IMR-90 (cell line): ENCODE measurements at regions not wholly inside any gene's neighbourhood (a gene's known extent, or its start where the extent isn't known, plus 50 kb on each side); places are given as distances from the start of the nearest gene placed in this dataset.

Experiments used
- ATAC-seq: fragments of 200-7000 bp; cut with Tn5 transposase; 2 replicates; pipeline ENCODE4 v1.9.1; 2020; ENCODE audit warnings: low read depth, mild to moderate bottlenecking, moderate library complexity
- BruUV-seq: library from RNA; stranded (reverse); fragments of 400-500 nt; replicated peaks from 2 replicates; lab custom pipeline; 2021; lab: Mats Ljungman, UMichigan
- CTCF ChIA-PET: fragments of 300-600 bp; formaldehyde crosslinking; extraction: SDS; loops from one replicate; lab custom pipeline; 2021; ENCODE audit warnings: antibody characterized with exemption; lab: Yijun Ruan, JAX
- POLR2A ChIA-PET: fragments of 300-600 bp; sonication (Branson Sonifier 250); formaldehyde crosslinking; loops from one replicate; lab custom pipeline; 2022; ENCODE audit warnings: antibody characterized with exemption; ENCODE audit not compliant: unreplicated experiment; lab: Charles Lee
- DNase-seq: peaks from one replicate; pipeline ENCODE4 v3.0.0; 2013
- H2AFZ ChIP-seq: replicated peaks from 2 replicates; pipeline ENCODE3; 2013; ENCODE audit warnings: low read length, mild to moderate bottlenecking; ENCODE audit not compliant: poor library complexity
- H2AK5ac ChIP-seq: 2 replicates; pipeline ENCODE4 v1.6.1; 2013; ENCODE audit warnings: low read depth, low read length, inconsistent platforms
- H2AK9ac ChIP-seq: replicated peaks from 2 replicates; pipeline ENCODE3; 2013; ENCODE audit warnings: mild to moderate bottlenecking, low read depth, low read length, moderate library complexity; ENCODE audit not compliant: poor library complexity
- H2BK120ac ChIP-seq: 2 replicates; pipeline ENCODE4 v1.6.1; 2013; ENCODE audit warnings: low read depth, low read length, inconsistent platforms
- H2BK15ac ChIP-seq: 3 replicates; pipeline ENCODE4 v1.6.1; 2013; ENCODE audit warnings: low read depth, low read length, inconsistent platforms
- H2BK20ac ChIP-seq: 2 replicates; pipeline ENCODE4 v1.6.1; 2013; ENCODE audit warnings: low read depth, mild to moderate bottlenecking, inconsistent platforms, low read length, moderate library complexity
- H2BK5ac ChIP-seq: 2 replicates; pipeline ENCODE4 v1.6.1; 2013; ENCODE audit warnings: mild to moderate bottlenecking, low read depth, low read length, inconsistent platforms; ENCODE audit not compliant: poor library complexity, severe bottlenecking
- H3K14ac ChIP-seq: replicated peaks from 2 replicates; pipeline ENCODE4 v1.6.1; 2013; ENCODE audit warnings: low read depth, low read length, inconsistent platforms
- H3K18ac ChIP-seq: 2 replicates; pipeline ENCODE4 v1.6.1; 2013; ENCODE audit warnings: low read depth, low read length, control low read depth
- H3K23ac ChIP-seq: 2 replicates; pipeline ENCODE4 v1.6.1; 2013; ENCODE audit warnings: low read depth, low read length, inconsistent platforms
- H3K27ac ChIP-seq: 2 replicates; pipeline ENCODE4 v1.5.1; 2013; ENCODE audit warnings: mild to moderate bottlenecking, control low read depth, low read length; ENCODE audit not compliant: insufficient read depth
- H3K27me3 ChIP-seq: 2 replicates; pipeline ENCODE4 v1.6.1; 2013; ENCODE audit warnings: low read length; ENCODE audit not compliant: control insufficient read depth, insufficient read depth
- H3K36me3 ChIP-seq: 2 replicates; pipeline ENCODE4 v1.6.1; 2013; ENCODE audit warnings: low read length, mixed read lengths; ENCODE audit not compliant: control insufficient read depth, insufficient read depth
- H3K4ac ChIP-seq: 2 replicates; pipeline ENCODE4 v1.6.1; 2013; ENCODE audit warnings: low read depth, low read length, inconsistent platforms
- H3K4me1 ChIP-seq: 2 replicates; pipeline ENCODE4 v1.6.1; 2013; ENCODE audit warnings: low read length, mixed read lengths; ENCODE audit not compliant: control insufficient read depth, insufficient read depth
- H3K4me2 ChIP-seq: 2 replicates; pipeline ENCODE4 v1.6.1; 2013; ENCODE audit warnings: low read depth, mild to moderate bottlenecking, control low read depth, low read length, moderate library complexity
- H3K4me3 ChIP-seq: 2 replicates; pipeline ENCODE4 v1.5.1; 2013; ENCODE audit warnings: low read depth, mild to moderate bottlenecking, control low read depth, low read length, moderate library complexity; ENCODE audit not compliant: insufficient read depth
- H3K56ac ChIP-seq: 2 replicates; pipeline ENCODE4 v1.6.1; 2013; ENCODE audit warnings: low read length, inconsistent platforms; ENCODE audit not compliant: insufficient read depth; ENCODE audit errors: extremely low read depth
- H3K79me1 ChIP-seq, 2 experiments: 2 replicates each; pipeline ENCODE4 v1.6.1; 2013; ENCODE audit warnings: low read length in 2 of 2, inconsistent platforms in 1 of 2, low read depth in 1 of 2
- H3K9ac ChIP-seq: 2 replicates; pipeline ENCODE4 v1.6.1; 2013; ENCODE audit warnings: low read depth, low read length, control low read depth
- H3K9me1 ChIP-seq: 2 replicates; pipeline ENCODE4 v1.6.1; 2013; ENCODE audit warnings: low read length, inconsistent platforms; ENCODE audit not compliant: insufficient read depth
- H3K9me3 ChIP-seq: 2 replicates; pipeline ENCODE4 v1.6.1; 2013; ENCODE audit warnings: low read length; ENCODE audit not compliant: control insufficient read depth, insufficient read depth
- H4K20me1 ChIP-seq: 2 replicates; pipeline ENCODE4 v1.6.1; 2013; ENCODE audit warnings: low read length, inconsistent platforms; ENCODE audit not compliant: insufficient read depth
- H4K5ac ChIP-seq: 2 replicates; pipeline ENCODE4 v1.6.1; 2013; ENCODE audit warnings: mild to moderate bottlenecking, low read depth, low read length, control low read depth
- H4K8ac ChIP-seq, 2 experiments: 2 replicates each; pipeline ENCODE4 v1.6.1; 2013; ENCODE audit warnings: low read depth in 2 of 2, low read length in 2 of 2, control low read depth in 1 of 2, inconsistent platforms in 1 of 2
- H4K91ac ChIP-seq: 2 replicates; pipeline ENCODE4 v1.6.1; 2013; ENCODE audit warnings: low read depth, low read length, inconsistent platforms; ENCODE audit not compliant: insufficient read depth
- BHLHE40 ChIP-seq: fragments of 150-350 bp; IDR thresholded peaks from 2 replicates; pipeline ENCODE4 v1.6.1; 2016; ENCODE audit warnings: mild to moderate bottlenecking, low read depth, low read length
- CEBPB ChIP-seq: IDR thresholded peaks from 2 replicates; pipeline ENCODE4 v1.6.1; 2012; ENCODE audit warnings: low read depth, low read length, improper control_type of control experiment
- CHD1 ChIP-seq: IDR thresholded peaks from 2 replicates; pipeline ENCODE4 v1.6.1; 2012; ENCODE audit warnings: low read depth, low read length, improper control_type of control experiment
- CTCF ChIP-seq: conservative IDR thresholded peaks from 2 replicates; pipeline ENCODE4 v1.5.1; 2012; ENCODE audit warnings: mild to moderate bottlenecking, low read depth, low read length, improper control_type of control experiment
- ELK1 ChIP-seq: fragments of 150-350 bp; IDR thresholded peaks from 2 replicates; pipeline ENCODE4 v1.6.1; 2016; ENCODE audit warnings: low read depth, mild to moderate bottlenecking, low read length, moderate library complexity, borderline replicate concordance
- FOS ChIP-seq: fragments of 150-350 bp; IDR thresholded peaks from 2 replicates; pipeline ENCODE4 v1.6.1; 2016; ENCODE audit warnings: low read depth, low read length
- MAZ ChIP-seq: IDR thresholded peaks from 2 replicates; pipeline ENCODE4 v1.6.1; 2012; ENCODE audit warnings: low read depth, mild to moderate bottlenecking, low read length, improper control_type of control experiment, moderate library complexity, borderline replicate concordance
- MXI1 ChIP-seq: IDR thresholded peaks from 2 replicates; pipeline ENCODE4 v1.6.1; 2012; ENCODE audit warnings: low read depth, mild to moderate bottlenecking, low read length, moderate library complexity, borderline replicate concordance
- NFE2L2 ChIP-seq: fragments of 150-350 bp; IDR thresholded peaks from 2 replicates; pipeline ENCODE4 v1.6.1; 2016; ENCODE audit warnings: low read depth, mild to moderate bottlenecking, low read length
- RCOR1 ChIP-seq: IDR thresholded peaks from 2 replicates; pipeline ENCODE4 v1.6.1; 2012; ENCODE audit warnings: mild to moderate bottlenecking, low read length, improper control_type of control experiment; ENCODE audit not compliant: insufficient replicate concordance
- RFX5 ChIP-seq: IDR thresholded peaks from 2 replicates; pipeline ENCODE4 v1.8.0; 2012; ENCODE audit warnings: low read depth, mild to moderate bottlenecking, low read length, moderate library complexity
- SMC3 ChIP-seq: fragments of 150-350 bp; IDR thresholded peaks from 2 replicates; pipeline ENCODE4 v1.6.1; 2016; ENCODE audit warnings: low read depth, mild to moderate bottlenecking, antibody characterized with exemption, low read length, moderate library complexity
- USF2 ChIP-seq: fragments of 150-350 bp; IDR thresholded peaks from 2 replicates; pipeline ENCODE4 v1.6.1; 2017; ENCODE audit warnings: mild to moderate bottlenecking, antibody characterized with exemption, low read length, low read depth
- WGBS, 2 experiments: methylation state at CpG; one replicate each; pipeline versions ENCODE4 v1.1.5 to v1.1.7; 2013; ENCODE audit warnings: missing lambda C conversion rate in 2 of 2; ENCODE audit not compliant: insufficient read length in 1 of 2; ENCODE audit errors: extremely low coverage in 2 of 2; 5-methylcytosine and 5-hydroxymethylcytosine counted together
- dilution Hi-C: fragments of 300-500 bp; cut with HindIII; formaldehyde crosslinking; loops from one replicate; pipeline ENCODE4 v1.14.3; 2018; ENCODE audit warnings: low sequenced_read_pairs; ENCODE audit not compliant: unreplicated experiment
- in situ Hi-C: fragments of 300-500 bp; cut with MboI; formaldehyde crosslinking; loops from 3 replicates; pipeline ENCODE4 v1.14.3; 2019; ENCODE audit warnings: low sequenced_read_pairs, inconsistent platforms, mixed read lengths
- intact Hi-C: fragments of 100-400 bp; cut with micrococcal nuclease; formaldehyde crosslinking; loops from 2 replicates; pipeline ENCODE4 v1.10.0; 2022

GRCh38 chr16:11478431-11479119 is 108.1 kb downstream of the LITAF start:
- no peak overlapping the region for H2AFZ ChIP-seq
- no peak overlapping the region for H4K91ac ChIP-seq
- no peak overlapping the region for H2AK5ac ChIP-seq
- in situ Hi-C loops = no loop called here
- H3K18ac ChIP-seq = no peak overlapping the region
- H3K56ac ChIP-seq = no peak overlapping the region
- no peak overlapping the region for H3K14ac ChIP-seq
- POLR2A ChIA-PET = no interaction called here
- no peak overlapping the region for H3K23ac ChIP-seq
- no CpG with 5 or more reads among the region's 17 CpGs for WGBS, 2 experiments
- TF ChIP-seq CTCF (no peak), NFE2L2 (no peak), CHD1 (no peak), ELK1 (no peak), RFX5 (no peak), BHLHE40 (no peak), MXI1 (no peak), SMC3 (no peak), MAZ (no peak), USF2 (no peak), FOS (no peak), RCOR1 (no peak), CEBPB (no peak)
- no peak overlapping the region for H2BK15ac ChIP-seq
- H2BK5ac ChIP-seq = no peak overlapping the region
- H2BK120ac ChIP-seq = no peak overlapping the region
- CTCF ChIA-PET = no interaction called here
- peaks cover 2% of the 10 kb centered on the region; the same call in 1 of the 2 replicates for H3K27me3 ChIP-seq
- H3K9ac ChIP-seq = no peak overlapping the region
- no peaks in the 10 kb centered on the region for H3K79me1 ChIP-seq
- no peak overlapping the region for H3K4me3 ChIP-seq
- intact Hi-C loops = loop anchor here (10.0 kb wide), 1 partner anchor 54 kb away; no protein-coding TSS in a partner anchor
- H4K8ac ChIP-seq = no peak overlapping the region
- no peaks in the 10 kb centered on the region for H3K4me1 ChIP-seq
- ATAC-seq = no peak
- dilution Hi-C loops = no loop called here
- H3K4me2 ChIP-seq = no peak overlapping the region
- no peak overlapping the region for H4K5ac ChIP-seq
- H4K20me1 ChIP-seq = no peaks in the 10 kb centered on the region
- H3K4ac ChIP-seq = no peak overlapping the region
- no peak for DNase-seq
- H3K9me1 ChIP-seq = peaks cover 3% of the 10 kb centered on the region; the same call in 1 of the 2 replicates
- H3K27ac ChIP-seq = no peak overlapping the region
- H3K9me3 ChIP-seq = no peaks in the 10 kb centered on the region; the same call in 1 of the 2 replicates
- H2AK9ac ChIP-seq = no peak overlapping the region
- H3K36me3 ChIP-seq = no peaks in the 10 kb centered on the region
- no TSS peak for BruUV-seq
- H2BK20ac ChIP-seq = no peak overlapping the region
